ENCODE measurements at regions not wholly inside any gene's neighbourhood (a gene's known extent, or its start where the extent isn't known, plus 50 kb on each side); places are given as distances from the start of the nearest gene placed in this dataset.

DNA sequence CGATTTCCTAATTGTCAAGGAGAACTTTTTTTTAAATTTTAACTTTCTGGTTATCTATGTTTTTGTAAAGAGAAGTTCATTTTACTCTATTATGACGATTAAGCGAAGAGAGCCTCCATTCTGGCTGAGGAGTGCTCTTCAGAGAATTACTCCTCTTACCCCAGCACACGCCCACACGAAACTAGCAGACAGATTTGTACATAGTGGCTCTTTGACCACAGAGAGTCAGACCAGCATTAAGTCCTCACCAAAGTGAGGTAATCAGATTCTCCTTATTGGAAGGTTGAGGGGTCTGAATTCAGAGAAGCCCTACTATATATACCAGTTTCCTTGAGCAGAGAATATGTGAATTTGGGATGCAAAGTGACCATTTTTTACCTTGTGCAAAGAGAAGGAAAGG, 204.8 kb upstream of the TSC22D2 start:
- TF ChIP-seq, protein P1, sequence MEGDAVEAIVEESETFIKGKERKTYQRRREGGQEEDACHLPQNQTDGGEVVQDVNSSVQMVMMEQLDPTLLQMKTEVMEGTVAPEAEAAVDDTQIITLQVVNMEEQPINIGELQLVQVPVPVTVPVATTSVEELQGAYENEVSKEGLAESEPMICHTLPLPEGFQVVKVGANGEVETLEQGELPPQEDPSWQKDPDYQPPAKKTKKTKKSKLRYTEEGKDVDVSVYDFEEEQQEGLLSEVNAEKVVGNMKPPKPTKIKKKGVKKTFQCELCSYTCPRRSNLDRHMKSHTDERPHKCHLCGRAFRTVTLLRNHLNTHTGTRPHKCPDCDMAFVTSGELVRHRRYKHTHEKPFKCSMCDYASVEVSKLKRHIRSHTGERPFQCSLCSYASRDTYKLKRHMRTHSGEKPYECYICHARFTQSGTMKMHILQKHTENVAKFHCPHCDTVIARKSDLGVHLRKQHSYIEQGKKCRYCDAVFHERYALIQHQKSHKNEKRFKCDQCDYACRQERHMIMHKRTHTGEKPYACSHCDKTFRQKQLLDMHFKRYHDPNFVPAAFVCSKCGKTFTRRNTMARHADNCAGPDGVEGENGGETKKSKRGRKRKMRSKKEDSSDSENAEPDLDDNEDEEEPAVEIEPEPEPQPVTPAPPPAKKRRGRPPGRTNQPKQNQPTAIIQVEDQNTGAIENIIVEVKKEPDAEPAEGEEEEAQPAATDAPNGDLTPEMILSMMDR (conservative IDR thresholded peaks at IDR 0.05 in 1 of 2, IDR thresholded peaks at IDR 0.05 in 1 of 2; ENCODE audit: low read depth in 1 of 2, low read length in 2 of 2): no peak
- no peak for TF ChIP-seq EZH2 (IDR thresholded peaks at IDR 0.05; ENCODE audit: low read length, missing control alignments)

Measured in fibroblast of lung (primary cell).